ENCODE measurements at regions not wholly inside any gene's neighbourhood (a gene's known extent, or its start where the extent isn't known, plus 50 kb on each side); places are given as distances from the start of the nearest gene placed in this dataset.
"Not testable (repeated sequence)": the region's sequence is repeated elsewhere in the genome, so short reads cannot be mapped to it uniquely, and the experiment has no call there.

GRCh38 chr4:137739391-137739790 lies 207.1 kb upstream of the PCDH18 start:
- Histone ChIP-seq H3K9me3 (no peaks in the 10 kb centered on the region), H3K4me3 (no peak overlapping the region), H3K27ac (no peak overlapping the region), H3K4me1 (no peaks in the 10 kb centered on the region), H3K27me3 (no peaks in the 10 kb centered on the region), H3K36me3 (no peaks in the 10 kb centered on the region)
- DNase-seq (ENCODE audit: low spot score in 2 of 2): no peak
- intact Hi-C loops (cut with DNase I): no loop called here
- no peak for TF ChIP-seq CTCF (IDR thresholded peaks at IDR 0.05)

GRCh38 chr4:137738375-137738990 lies 206.2 kb upstream of the PCDH18 start:
- no peak for DNase-seq (ENCODE audit: low spot score in 2 of 2)
- Histone ChIP-seq H3K36me3 (no peaks in the 10 kb centered on the region), H3K9me3 (no peaks in the 10 kb centered on the region), H3K27ac (no peak overlapping the region), H3K27me3 (no peaks in the 10 kb centered on the region), H3K4me3 (no peak overlapping the region), H3K4me1 (no peaks in the 10 kb centered on the region)
- intact Hi-C loops (cut with DNase I): no loop called here
- TF ChIP-seq CTCF (IDR thresholded peaks at IDR 0.05): no peak

GRCh38 chr4:137735561-137736104 lies 203.3 kb upstream of the PCDH18 start:
- no peak overlapping the region for H3K4me3 ChIP-seq
- no peak for DNase-seq (ENCODE audit: low spot score in 2 of 2)
- H3K27me3 ChIP-seq: no peaks in the 10 kb centered on the region
- H3K27ac ChIP-seq: no peak overlapping the region
- no peak for TF ChIP-seq CTCF (IDR thresholded peaks at IDR 0.05)
- no peaks in the 10 kb centered on the region for H3K36me3 ChIP-seq
- no peaks in the 10 kb centered on the region for H3K4me1 ChIP-seq
- peaks cover 0 to 16% of the 10 kb centered on the region in 2 donors for H3K9me3 ChIP-seq
- intact Hi-C loops (cut with DNase I): no loop called here

- peaks cover 0 to 16% of the 10 kb centered on the region in 2 donors for H3K9me3 ChIP-seq
- H3K36me3 ChIP-seq; H3K27ac ChIP-seq; H3K4me1 ChIP-seq; intact Hi-C loops (cut with DNase I); H3K27me3 ChIP-seq; DNase-seq (ENCODE audit: low spot score in 2 of 2); H3K4me3 ChIP-seq: not testable (repeated sequence)
Observed at GRCh38 chr4:137733174-137734141, 201.2 kb upstream of the PCDH18 start.

- no peak for TF ChIP-seq CTCF (IDR thresholded peaks at IDR 0.05)
- no peak overlapping the region for H3K4me3 ChIP-seq
- no peak for DNase-seq (ENCODE audit: low spot score in 2 of 2)
- no peak overlapping the region for H3K27ac ChIP-seq
- intact Hi-C loops (cut with DNase I): no loop called here
- H3K27me3 ChIP-seq: no peaks in the 10 kb centered on the region
- no peaks in the 10 kb centered on the region for H3K4me1 ChIP-seq
- H3K36me3 ChIP-seq: no peaks in the 10 kb centered on the region
- peaks cover 0 to 8% of the 10 kb centered on the region in 2 donors for H3K9me3 ChIP-seq
Observed at GRCh38 chr4:137722910-137723309, 190.6 kb upstream of the PCDH18 start.

GRCh38 chr4:137711502-137711901 lies 179.2 kb upstream of the PCDH18 start:
- TF ChIP-seq CTCF (IDR thresholded peaks at IDR 0.05): no peak
- Histone ChIP-seq H3K27ac (no peak overlapping the region), H3K27me3 (no peaks in the 10 kb centered on the region), H3K36me3 (no peaks in the 10 kb centered on the region), H3K4me1 (no peaks in the 10 kb centered on the region), H3K9me3 (no peaks in the 10 kb centered on the region), H3K4me3 (no peak overlapping the region)
- intact Hi-C loops (cut with DNase I): no loop called here
- no peak for DNase-seq (ENCODE audit: low spot score in 2 of 2)

All from ascending aorta (tissue), 2 donors.